Stimulated activated naive CD4-positive, alpha-beta T cell treated with Interleukin-2 at 50 U/mL for 16 hours (primary cell): ENCODE measurements at regions not wholly inside any gene's neighbourhood (a gene's known extent, or its start where the extent isn't known, plus 50 kb on each side); places are given as distances from the start of the nearest gene placed in this dataset.

Experiments used
- DNase-seq: peaks from one replicate; lab custom pipeline; 2025; lab: John Stamatoyannopoulos, UW

GRCh38 chr5:96283589-96283988 lies 149.5 kb downstream of the PCSK1 start:
- DNase-seq, result no peak

- DNase-seq, result no peak
Measured at GRCh38 chr5:96282020-96282419, 151.0 kb downstream of the PCSK1 start.

- no peak for DNase-seq
Measured at GRCh38 chr5:96280946-96281393, 152.1 kb downstream of the PCSK1 start.

- peak; percentile 22 for DNase-seq
Measured at GRCh38 chr5:96279801-96280542, 153.1 kb downstream of the PCSK1 start.

DNA sequence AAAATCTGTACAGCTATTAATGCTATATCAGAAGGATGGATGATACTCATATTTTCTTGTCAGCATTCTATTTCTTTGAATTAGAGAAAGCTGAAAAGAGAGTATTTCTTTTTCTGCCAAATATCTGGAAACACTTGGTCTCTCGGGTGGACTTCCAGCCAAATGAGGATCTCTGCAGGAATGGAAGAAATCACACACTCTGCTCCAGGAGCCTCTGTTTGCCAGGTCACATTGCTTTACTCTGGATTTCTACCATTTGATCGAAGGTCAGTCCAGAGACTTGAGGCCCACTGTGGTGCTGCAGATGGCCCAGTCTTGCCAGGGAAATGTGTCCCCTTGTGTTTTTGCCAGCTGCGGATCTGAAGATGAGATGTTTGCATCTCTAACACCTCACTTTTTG lies 154.1 kb downstream of the PCSK1 start:
- no peak for DNase-seq

- no peak for DNase-seq
Measured at GRCh38 chr5:96275051-96275450, 158.0 kb downstream of the PCSK1 start.

- no peak for DNase-seq
Measured at GRCh38 chr5:96265487-96265886, 167.6 kb downstream of the PCSK1 start.

- no peak for DNase-seq
Measured at GRCh38 chr5:96264047-96264446, 169.0 kb downstream of the PCSK1 start.

DNA sequence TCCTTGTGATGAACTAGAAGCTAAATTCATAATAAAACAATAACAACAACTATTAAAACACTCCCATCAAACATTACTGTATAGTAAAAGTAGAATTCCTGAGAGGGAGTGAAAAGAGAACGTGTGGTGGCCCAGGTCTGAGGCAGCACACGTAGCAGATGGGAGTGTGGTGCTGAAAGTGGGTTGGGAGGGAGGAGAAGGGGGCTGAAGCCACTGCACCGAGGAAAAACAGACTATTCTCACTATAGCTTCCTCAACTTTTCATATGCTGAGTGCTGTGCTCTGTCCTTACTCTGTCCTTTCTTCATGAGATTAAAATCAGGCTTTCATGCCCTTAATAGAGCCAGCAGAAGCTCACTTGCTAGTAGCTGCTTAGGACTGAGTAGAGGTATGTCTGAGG lies 170.9 kb downstream of the PCSK1 start:
- no peak for DNase-seq

GRCh38 chr5:96260009-96260408 lies 173.0 kb downstream of the PCSK1 start:
- no peak for DNase-seq

- no peak for DNase-seq
Measured at GRCh38 chr5:96259151-96259772, 173.8 kb downstream of the PCSK1 start.

DNA sequence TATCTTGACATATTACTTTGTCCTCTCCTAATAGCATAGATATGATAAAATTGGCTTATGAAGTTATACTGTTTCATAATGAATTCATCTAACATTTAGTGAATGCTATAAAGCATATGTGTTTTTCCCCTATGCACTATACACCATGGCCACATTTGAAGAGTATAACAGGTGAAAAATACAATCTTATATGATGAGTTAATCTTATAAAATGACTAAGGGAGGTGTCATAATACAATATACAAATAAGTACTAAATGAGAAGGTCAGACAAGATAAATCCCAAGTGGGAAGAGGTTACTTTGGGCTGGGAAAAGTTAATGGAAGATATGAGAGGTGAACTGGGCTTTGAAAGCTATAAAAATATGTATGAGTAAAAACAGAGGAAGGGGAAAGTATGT lies 174.4 kb downstream of the PCSK1 start:
- no peak for DNase-seq

- DNase-seq, result no peak
Measured at GRCh38 chr5:96257904-96258303, 175.1 kb downstream of the PCSK1 start.

GRCh38 chr5:96256795-96257470 lies 176.1 kb downstream of the PCSK1 start:
- DNase-seq, result no peak

- no peak for DNase-seq
Measured at GRCh38 chr5:96254980-96255691, 177.9 kb downstream of the PCSK1 start.

GRCh38 chr5:96253140-96253539 lies 179.9 kb downstream of the PCSK1 start:
- DNase-seq, result no peak

GRCh38 chr5:96252596-96252995 lies 180.5 kb downstream of the PCSK1 start:
- no peak for DNase-seq

DNA sequence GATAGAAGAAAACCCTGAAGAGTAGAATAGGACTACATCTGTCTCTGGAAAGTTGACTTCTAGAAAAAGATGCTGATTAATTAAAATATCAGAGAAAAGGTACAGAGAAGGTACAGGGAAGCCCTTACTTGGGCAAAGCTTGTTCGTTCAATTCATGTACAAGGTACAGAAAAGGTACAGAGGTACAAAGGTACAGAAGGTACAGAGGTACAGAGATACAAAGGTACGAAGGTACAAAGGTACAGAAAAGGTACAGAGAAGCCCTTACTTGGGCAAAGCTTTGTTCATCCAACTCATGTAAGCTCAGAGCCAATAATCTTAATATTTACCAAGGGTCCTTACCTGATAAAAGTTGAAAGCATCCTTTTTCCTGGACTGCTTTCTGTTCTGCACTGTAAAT lies 182.3 kb downstream of the PCSK1 start:
- DNase-seq, result no peak

DNA sequence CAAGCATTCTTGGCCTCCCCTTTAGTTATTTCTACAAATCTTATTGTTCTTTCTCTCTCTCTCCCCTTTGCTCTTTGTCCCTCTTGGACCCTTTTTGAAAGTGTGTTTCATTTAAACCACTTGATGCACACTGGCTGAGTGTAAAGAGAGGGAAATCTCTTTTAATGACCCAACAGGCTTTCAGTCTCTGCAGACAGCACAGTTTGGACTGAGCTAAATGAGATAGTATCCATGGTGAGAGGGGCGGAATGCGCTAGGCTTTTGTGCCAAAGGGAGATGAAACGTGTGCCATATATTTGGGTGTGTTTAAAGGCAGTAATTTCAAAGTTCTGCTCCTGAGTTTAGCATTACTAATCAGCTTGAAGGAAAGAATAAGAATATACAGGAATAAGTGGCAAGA lies 184.9 kb downstream of the PCSK1 start:
- no peak for DNase-seq

- DNase-seq, result no peak
Measured at GRCh38 chr5:96247708-96248107, 185.3 kb downstream of the PCSK1 start.

DNA sequence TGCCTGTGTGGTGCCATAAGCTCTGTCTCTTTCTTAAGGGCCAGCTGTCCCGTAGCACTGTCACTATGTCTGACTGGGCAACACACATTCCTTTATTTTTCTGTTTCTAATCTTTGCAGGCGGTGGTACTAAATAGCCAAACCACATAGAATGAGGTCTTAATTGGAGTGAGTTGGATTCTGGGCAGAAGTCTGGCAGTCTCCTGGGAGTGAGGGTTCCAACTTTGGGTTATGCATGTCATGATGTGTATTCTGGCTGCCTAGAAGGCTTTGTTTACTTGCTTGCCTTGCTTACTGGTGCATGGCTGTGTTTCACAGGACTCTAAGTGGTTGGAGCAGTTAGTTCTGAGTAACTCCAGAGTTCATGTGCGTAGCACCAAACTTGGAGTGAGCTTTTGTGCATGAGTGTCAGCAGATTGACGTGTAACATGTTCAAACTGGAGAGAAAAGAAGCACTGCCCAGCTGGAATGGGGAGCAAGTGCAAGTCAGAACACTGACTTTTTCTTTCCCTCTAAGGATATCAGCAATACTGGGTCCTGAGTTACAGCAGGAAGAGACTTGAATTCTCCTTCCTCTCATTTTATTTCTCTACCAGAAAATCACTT lies 185.8 kb downstream of the PCSK1 start:
- no peak for DNase-seq
